H9 (cell line): ENCODE measurements at regions not wholly inside any gene's neighbourhood (a gene's known extent, or its start where the extent isn't known, plus 50 kb on each side); places are given as distances from the start of the nearest gene placed in this dataset.

ENCODE experiments used
- DNase-seq: peaks from one replicate; pipeline ENCODE4 v3.0.0-alpha.2; 2017
- H2AFZ ChIP-seq: one replicate; pipeline ENCODE4 v1.6.1; 2013; ENCODE audit warnings: mild to moderate bottlenecking, low read length, control low read depth, moderate library complexity
- H2AK5ac ChIP-seq: 2 replicates; pipeline ENCODE4 v1.6.1; 2013; ENCODE audit warnings: low read length, control low read depth, mixed read lengths; ENCODE audit not compliant: insufficient read length
- H2BK120ac ChIP-seq: one replicate; pipeline ENCODE4 v1.6.1; 2013; ENCODE audit warnings: low read depth, mild to moderate bottlenecking, low read length, control low read depth, inconsistent platforms; ENCODE audit not compliant: poor library complexity, severe bottlenecking
- H2BK12ac ChIP-seq: 2 replicates; pipeline ENCODE4 v1.6.1; 2013; ENCODE audit warnings: low read length, control low read depth, mixed read lengths, low read depth; ENCODE audit not compliant: insufficient read length
- H2BK15ac ChIP-seq: 2 replicates; pipeline ENCODE4 v1.6.1; 2013; ENCODE audit warnings: low read depth, low read length, control low read depth
- H2BK20ac ChIP-seq: one replicate; pipeline ENCODE4 v1.6.1; 2013; ENCODE audit warnings: low read depth, mild to moderate bottlenecking, low read length, control low read depth, inconsistent platforms; ENCODE audit not compliant: poor library complexity, severe bottlenecking
- H2BK5ac ChIP-seq: 2 replicates; pipeline ENCODE4 v1.6.1; 2013; ENCODE audit warnings: low read length, control low read depth, mixed read lengths; ENCODE audit not compliant: insufficient read length
- H3K14ac ChIP-seq: 2 replicates; pipeline ENCODE4 v1.6.1; 2013; ENCODE audit warnings: low read length, control low read depth; ENCODE audit not compliant: insufficient read depth
- H3K18ac ChIP-seq: 2 replicates; pipeline ENCODE4 v1.6.1; 2013; ENCODE audit warnings: low read depth, mild to moderate bottlenecking, mixed read lengths, low read length, control low read depth; ENCODE audit not compliant: insufficient read length
- H3K23ac ChIP-seq: 2 replicates; pipeline ENCODE4 v1.6.1; 2013; ENCODE audit warnings: low read length, control low read depth, mixed read lengths, low read depth; ENCODE audit not compliant: insufficient read length
- H3K23me2 ChIP-seq: 2 replicates; pipeline ENCODE4 v1.6.1; 2013; ENCODE audit warnings: low read depth, mild to moderate bottlenecking, mixed read lengths, low read length, control low read depth; ENCODE audit not compliant: insufficient read length, poor library complexity, severe bottlenecking
- H3K27ac ChIP-seq: 2 replicates; pipeline ENCODE4 v1.5.1; 2013; ENCODE audit warnings: low read length, control low read depth, mixed read lengths, low read depth; ENCODE audit not compliant: insufficient read length
- H3K27me3 ChIP-seq: 2 replicates; pipeline ENCODE4 v1.6.1; 2013; ENCODE audit warnings: low read length, control low read depth, inconsistent platforms; ENCODE audit not compliant: insufficient read depth
- H3K4ac ChIP-seq: 2 replicates; pipeline ENCODE4 v1.6.1; 2013; ENCODE audit warnings: low read depth, mild to moderate bottlenecking, control low read depth, inconsistent platforms, low read length, moderate library complexity
- H3K4me1 ChIP-seq: 2 replicates; pipeline ENCODE4 v1.6.1; 2013; ENCODE audit warnings: low read length, control low read depth, inconsistent platforms; ENCODE audit not compliant: insufficient read depth
- H3K4me2 ChIP-seq: 2 replicates; pipeline ENCODE4 v1.6.1; 2013; ENCODE audit warnings: low read length, control low read depth, mixed read lengths; ENCODE audit not compliant: insufficient read length, insufficient read depth
- H3K56ac ChIP-seq: 2 replicates; pipeline ENCODE4 v1.6.1; 2013; ENCODE audit warnings: low read depth, mild to moderate bottlenecking, mixed read lengths, low read length, control low read depth; ENCODE audit not compliant: insufficient read length
- H3K79me1 ChIP-seq: 2 replicates; pipeline ENCODE4 v1.6.1; 2013; ENCODE audit warnings: low read depth, mild to moderate bottlenecking, moderate library complexity, low read length, control low read depth, inconsistent platforms; ENCODE audit not compliant: insufficient read depth, poor library complexity, severe bottlenecking
- H3K79me2 ChIP-seq: 2 replicates; pipeline ENCODE4 v1.6.1; 2013; ENCODE audit warnings: low read length, control low read depth, inconsistent platforms; ENCODE audit not compliant: insufficient read depth
- H3K9ac ChIP-seq: 2 replicates; pipeline ENCODE4 v1.6.1; 2013; ENCODE audit warnings: low read length, control low read depth, mixed read lengths; ENCODE audit not compliant: insufficient read length; ENCODE audit errors: extremely low read depth
- H3K9me3 ChIP-seq: one replicate; pipeline ENCODE4 v1.6.1; 2013; ENCODE audit warnings: low read depth, low read length, inconsistent platforms; ENCODE audit not compliant: control insufficient read depth
- H3T11ph ChIP-seq: one replicate; pipeline ENCODE4 v1.6.1; 2013; ENCODE audit warnings: mild to moderate bottlenecking, low read length, control low read depth, inconsistent platforms
- H4K20me1 ChIP-seq: one replicate; pipeline ENCODE4 v1.6.1; 2013; ENCODE audit not compliant: control insufficient read depth, insufficient read length, insufficient read depth
- H4K5ac ChIP-seq: 2 replicates; pipeline ENCODE4 v1.6.1; 2013; ENCODE audit warnings: low read depth, mild to moderate bottlenecking, mixed read lengths, low read length, control low read depth; ENCODE audit not compliant: insufficient read length
- H4K8ac ChIP-seq: replicated peaks from 2 replicates; pipeline ENCODE4 v1.6.1; 2013; ENCODE audit warnings: low read length, control low read depth, mixed read lengths, low read depth; ENCODE audit not compliant: insufficient read length
- H4K91ac ChIP-seq: 2 replicates; pipeline ENCODE4 v1.6.1; 2013; ENCODE audit warnings: low read depth, mild to moderate bottlenecking, moderate library complexity, mixed read lengths, low read length, control low read depth; ENCODE audit not compliant: insufficient read length
- H3K27ac Mint-ChIP-seq, 3 experiments: 2 replicates in 2 of 3; 3 replicates in 1 of 3; pipeline ENCODE4 v1.8.0; 2020 to 2021; ENCODE audit warnings: mixed read lengths in 3 of 3, mild to moderate bottlenecking in 1 of 3, moderate library complexity in 1 of 3
- H3K27me3 Mint-ChIP-seq: 2 replicates; pipeline ENCODE4 v1.8.0; 2021; ENCODE audit warnings: low read depth, mild to moderate bottlenecking, moderate library complexity, mixed read lengths
- H3K36me3 Mint-ChIP-seq, 3 experiments: 2 replicates in 2 of 3; 3 replicates in 1 of 3; pipeline ENCODE4 v1.8.0; 2020 to 2021; ENCODE audit warnings: low read depth in 3 of 3, mixed read lengths in 3 of 3; ENCODE audit not compliant: insufficient read depth in 1 of 3
- H3K4me1 Mint-ChIP-seq, 2 experiments: 2 replicates each; pipeline ENCODE4 v1.8.0; 2020; ENCODE audit warnings: mixed read lengths in 2 of 2
- H3K4me3 Mint-ChIP-seq, 2 experiments: 2 replicates in 1 of 2; 3 replicates in 1 of 2; pipeline ENCODE4 v1.8.0; 2020 to 2021; ENCODE audit warnings: mild to moderate bottlenecking in 2 of 2, mixed read lengths in 2 of 2, moderate library complexity in 1 of 2
- H3K9me3 Mint-ChIP-seq, 2 experiments: 2 replicates in 1 of 2; 3 replicates in 1 of 2; pipeline ENCODE4 v1.8.0; 2020; ENCODE audit warnings: mild to moderate bottlenecking in 2 of 2, mixed read lengths in 2 of 2, moderate library complexity in 1 of 2
- CTCF ChIP-seq: fragments of 200-600 bp; sonication (generic); conservative IDR thresholded peaks from 3 replicates; pipeline ENCODE4 v1.8.0; 2021; ENCODE audit warnings: antibody characterized with exemption, mild to moderate bottlenecking
- WGBS: extraction: QIAGEN DNeasy Blood & Tissue Kit; methylation state at CpG from one replicate; pipeline ENCODE4 v1.1.7; 2013; ENCODE audit warnings: missing lambda C conversion rate, low lambda C conversion rate, mixed read lengths; ENCODE audit not compliant: insufficient read length; ENCODE audit errors: extremely low coverage; 5-methylcytosine and 5-hydroxymethylcytosine counted together

GRCh38 chr15:47877836-47878235, 160.5 kb downstream of the SEMA6D start:
- H3K9me3 ChIP-seq = no peaks in the 10 kb centered on the region
- no peak for TF ChIP-seq CTCF
- H2BK15ac ChIP-seq = no peak overlapping the region

More at GRCh38 chr15:47877836-47878235, 160.5 kb downstream of the SEMA6D start:
- Histone ChIP-seq H3K56ac (no peak overlapping the region), H2BK120ac (no peak overlapping the region), H3K23ac (no peak overlapping the region), H2BK12ac (no peak overlapping the region), H3K4ac (no peak overlapping the region), H4K20me1 (no peaks in the 10 kb centered on the region), H3T11ph (no peak overlapping the region), H3K4me2 (no peak overlapping the region), H3K79me2 (no peaks in the 10 kb centered on the region), H3K23me2 (no peaks in the 10 kb centered on the region), H4K5ac (no peak overlapping the region), H3K27me3 (no peaks in the 10 kb centered on the region), H3K18ac (no peak overlapping the region), H4K8ac (no peak overlapping the region), H2AFZ (no peak overlapping the region), H3K9ac (no peak overlapping the region), H3K79me1 (no peaks in the 10 kb centered on the region), H3K27ac (no peak overlapping the region), H4K91ac (no peak overlapping the region), H2BK20ac (no peak overlapping the region), H2BK5ac (no peak overlapping the region), H3K4me1 (no peaks in the 10 kb centered on the region; the same call in 1 of the 2 replicates), H2AK5ac (no peak overlapping the region), H3K14ac (no peak overlapping the region)
- Mint-ChIP-seq H3K4me1 (peaks cover 13 to 19% of the 10 kb centered on the region in 2 experiments), H3K36me3 (no peaks in the 10 kb centered on the region), H3K4me3 (no peak overlapping the region), H3K9me3 (no peaks in the 10 kb centered on the region; a peak in 2 of 5 replicates), H3K27ac (no peak overlapping the region), H3K27me3 (peaks cover 16% of the 10 kb centered on the region)
- no peak for DNase-seq
- no CpG with 5 or more reads among the region's 5 CpGs for WGBS
